DMS153 (cell line): ENCODE measurements at regions not wholly inside any gene's neighbourhood (a gene's known extent, or its start where the extent isn't known, plus 50 kb on each side); places are given as distances from the start of the nearest gene placed in this dataset.

ENCODE experiments used
- DNase-seq: peaks from one replicate; lab custom pipeline; 2025; lab: John Stamatoyannopoulos, UW

- DNase-seq: peak; percentile 29
Observed at GRCh38 chr7:38070718-38071117, 107.3 kb upstream of the STARD3NL start.

GRCh38 chr7:38086857-38087256, 91.2 kb upstream of the STARD3NL start:
- DNase-seq: no peak

GRCh38 chr7:38102507-38102906, 75.5 kb upstream of the STARD3NL start:
- no peak for DNase-seq

- DNase-seq: peak; percentile 20
Observed at GRCh38 chr7:38105874-38106483, 72.1 kb upstream of the STARD3NL start.

GRCh38 chr7:38107486-38107893, 70.6 kb upstream of the STARD3NL start:
- peak; percentile 66 for DNase-seq

GRCh38 chr7:38112075-38112474, 66.0 kb upstream of the STARD3NL start:
- no peak for DNase-seq

- DNase-seq: no peak
Observed at GRCh38 chr7:38120076-38120475, 58.0 kb upstream of the STARD3NL start.

- no peak for DNase-seq
Observed at GRCh38 chr7:38122501-38122900, 55.5 kb upstream of the STARD3NL start.

GRCh38 chr7:38123494-38123893, 54.6 kb upstream of the STARD3NL start:
- no peak for DNase-seq

- DNase-seq: no peak
Observed at GRCh38 chr7:38127216-38128207, 50.5 kb upstream of the STARD3NL start.
